Upper lobe of left lung (tissue), 6 donors: ENCODE measurements at regions not wholly inside any gene's neighbourhood (a gene's known extent, or its start where the extent isn't known, plus 50 kb on each side); places are given as distances from the start of the nearest gene placed in this dataset.

Experiments used
- ATAC-seq, 2 donors: fragments of 200-7000 bp; cut with Tn5 transposase; one replicate each; pipeline ENCODE4 v1.9.1; 2022; ENCODE audit warnings: mild to moderate bottlenecking in 2 of 2, moderate library complexity in 2 of 2; ENCODE audit not compliant: low FRiP score in 2 of 2
- DNase-seq, 2 donors: peaks; one replicate each; pipeline ENCODE4 v3.0.0-alpha.2; 2019 to 2020
- H3K27ac ChIP-seq, 4 donors: fragments of 200-600 bp; sonication (generic); one replicate each; pipeline ENCODE4 v1.5.1; 2016 to 2019
- H3K27me3 ChIP-seq, 4 donors: fragments of 200-600 bp; sonication (generic); one replicate each; pipeline ENCODE4 v1.5.1; 2017 to 2019
- H3K36me3 ChIP-seq, 4 donors: fragments of 200-600 bp; sonication (generic); one replicate each; pipeline ENCODE4 v1.5.1; 2016 to 2019
- H3K4me1 ChIP-seq, 4 donors: fragments of 200-600 bp; sonication (generic); one replicate each; pipeline ENCODE4 v1.5.1; 2018 to 2019
- H3K4me3 ChIP-seq, 4 donors: fragments of 200-600 bp; sonication (generic); one replicate each; pipeline ENCODE4 v1.5.1; 2017 to 2019; ENCODE audit warnings: mild to moderate bottlenecking in 2 of 4, moderate library complexity in 1 of 4
- H3K9me3 ChIP-seq, 4 donors: fragments of 200-600 bp; sonication (generic); one replicate each; pipeline ENCODE4 v1.5.1; 2018 to 2019
- CTCF ChIP-seq, 6 experiments: fragments of 450-650 bp in 4 of 6; fragments of 200-600 bp in 2 of 6; sonication (generic) in 2 of 6; IDR thresholded peaks; one replicate each; pipeline ENCODE4 v1.5.1; 2016 to 2019; ENCODE audit warnings: antibody characterized with exemption in 6 of 6
- EP300 ChIP-seq, 4 donors: sonication (generic); formaldehyde crosslinking; IDR thresholded peaks; one replicate each; pipeline ENCODE4 v1.5.1; 2017; ENCODE audit warnings: antibody characterized with exemption in 4 of 4, control low read depth in 2 of 4
- POLR2A ChIP-seq, 4 donors: fragments of 450-650 bp; IDR thresholded peaks; one replicate each; pipeline ENCODE4 v1.5.1; 2016 to 2017; ENCODE audit warnings: antibody characterized with exemption in 4 of 4, mild to moderate bottlenecking in 2 of 4
- POLR2AphosphoS5 ChIP-seq, 2 donors: sonication (generic); formaldehyde crosslinking; IDR thresholded peaks; one replicate each; pipeline ENCODE4 v1.5.1; 2017; ENCODE audit warnings: antibody characterized with exemption in 2 of 2
- WGBS, 2 donors: methylation state at CpG; one replicate each; pipeline ENCODE4 v1.1.5; 2017 to 2018; 5-methylcytosine and 5-hydroxymethylcytosine counted together
- donor health status: DM: no; HTN: no; CAD: no; lungs with moderate emphysema.
- donor health status: DM: no; HTN: yes; CAD: no; lungs with severe emphysema.

DNA sequence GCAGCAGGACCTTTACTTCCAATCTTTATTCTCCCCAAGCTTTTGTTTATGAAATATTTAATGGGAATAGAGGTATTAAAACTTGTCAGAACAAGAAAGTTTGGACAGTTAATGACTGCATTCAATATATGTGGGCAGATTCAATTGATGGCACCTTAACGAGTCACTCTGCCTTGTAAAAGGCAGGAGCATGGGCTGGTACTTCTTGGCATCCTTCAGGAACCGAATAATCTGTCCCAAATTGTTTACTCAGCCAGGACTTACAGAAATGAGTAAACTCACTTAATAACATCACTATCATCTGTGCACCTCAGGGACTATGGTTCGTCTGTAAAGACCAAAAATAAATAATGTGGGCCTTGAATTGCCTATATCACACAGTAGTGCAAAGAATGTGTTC, 1280.3 kb upstream of the TMEFF2 start:
- no peaks in the 10 kb centered on the region for H3K36me3 ChIP-seq
- ATAC-seq (no peak), DNase-seq (no peak)
- no peaks in the 10 kb centered on the region for H3K9me3 ChIP-seq
- H3K27ac ChIP-seq: no peak overlapping the region
- WGBS, 2 donors: 72 to 74% methylated on average over 3 of the region's 3 CpGs
- no peaks in the 10 kb centered on the region for H3K4me1 ChIP-seq
- TF ChIP-seq POLR2AphosphoS5 (IDR thresholded peaks at IDR 0.05) (no peak), EP300 (IDR thresholded peaks at IDR 0.05) (no peak), CTCF (IDR thresholded peaks at IDR 0.05) (no peak), POLR2A (IDR thresholded peaks at IDR 0.05) (no peak)
- no peak overlapping the region for H3K4me3 ChIP-seq
- no peaks in the 10 kb centered on the region for H3K27me3 ChIP-seq

GRCh38 chr2:193469251-193469650, 1274.5 kb upstream of the TMEFF2 start:
- no peak for ATAC-seq
- TF ChIP-seq POLR2AphosphoS5 (IDR thresholded peaks at IDR 0.05) (no peak), CTCF (IDR thresholded peaks at IDR 0.05) (no peak)
- DNase-seq: no peak
- H3K9me3 ChIP-seq: no peaks in the 10 kb centered on the region
- no peak overlapping the region for H3K27ac ChIP-seq
- H3K4me1 ChIP-seq: no peaks in the 10 kb centered on the region
- H3K4me3 ChIP-seq: no peak overlapping the region
- H3K27me3 ChIP-seq: no peaks in the 10 kb centered on the region
- no peaks in the 10 kb centered on the region for H3K36me3 ChIP-seq
- WGBS, 2 donors: 64 to 71% methylated on average over 3 of the region's 3 CpGs

DNA sequence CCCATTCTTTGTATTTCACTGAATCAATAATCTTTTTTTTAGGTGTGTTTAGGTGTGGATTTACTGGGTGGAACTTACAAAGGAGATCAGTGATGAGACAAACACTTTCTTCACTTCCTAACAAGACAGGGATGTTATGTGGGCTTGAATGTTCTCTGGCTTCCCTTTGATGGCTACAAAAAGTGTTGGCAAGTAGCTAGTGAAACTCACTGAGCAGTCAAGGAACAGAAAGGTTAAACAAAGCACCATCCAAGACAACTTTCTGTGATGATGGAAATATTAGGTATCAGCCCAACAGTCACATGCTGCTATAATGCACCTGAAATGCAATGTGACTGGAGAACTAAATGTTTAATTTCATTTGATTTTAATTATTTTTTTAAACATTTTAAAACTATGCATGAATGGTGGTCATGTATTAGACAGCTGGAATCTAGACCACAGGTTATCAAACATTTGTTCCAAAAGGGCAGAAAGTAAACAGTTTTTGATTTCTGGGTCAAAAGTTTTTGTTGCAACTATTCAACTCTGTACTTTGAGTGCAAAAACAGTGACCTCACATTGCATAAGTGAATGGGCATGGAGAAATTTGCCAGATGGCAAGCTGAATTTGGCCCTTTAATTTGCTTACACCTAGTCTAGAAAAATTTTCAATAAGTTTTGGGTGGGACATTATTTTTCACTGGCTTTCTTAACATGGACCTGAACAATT, 1272.7 kb upstream of the TMEFF2 start:
- no peak for ATAC-seq
- TF ChIP-seq POLR2A (IDR thresholded peaks at IDR 0.05) (no peak), CTCF (IDR thresholded peaks at IDR 0.05) (no peak), EP300 (IDR thresholded peaks at IDR 0.05) (no peak), POLR2AphosphoS5 (IDR thresholded peaks at IDR 0.05) (no peak)
- no peaks in the 10 kb centered on the region for H3K9me3 ChIP-seq
- no peak overlapping the region for H3K4me3 ChIP-seq
- H3K36me3 ChIP-seq: no peaks in the 10 kb centered on the region
- DNase-seq: no peak
- H3K4me1 ChIP-seq: no peaks in the 10 kb centered on the region
- H3K27me3 ChIP-seq: no peaks in the 10 kb centered on the region
- no peak overlapping the region for H3K27ac ChIP-seq

GRCh38 chr2:193463011-193463410, 1268.3 kb upstream of the TMEFF2 start:
- no peak for TF ChIP-seq CTCF (IDR thresholded peaks at IDR 0.05)
- TF ChIP-seq POLR2AphosphoS5 (IDR thresholded peaks at IDR 0.05): no peak
- TF ChIP-seq POLR2A (IDR thresholded peaks at IDR 0.05): no peak
- no peak for TF ChIP-seq EP300 (IDR thresholded peaks at IDR 0.05)
- Histone ChIP-seq H3K27me3 (no peaks in the 10 kb centered on the region), H3K4me3 (no peak overlapping the region), H3K9me3 (no peaks in the 10 kb centered on the region), H3K4me1 (no peaks in the 10 kb centered on the region), H3K36me3 (no peaks in the 10 kb centered on the region), H3K27ac (no peak overlapping the region)
- ATAC-seq: no peak
- no peak for DNase-seq
- WGBS, 2 donors: 87 to 94% methylated on average over 3 of the region's 3 CpGs

GRCh38 chr2:193462411-193462810, 1267.7 kb upstream of the TMEFF2 start:
- 79 to 80% methylated on average over 2 of the region's 2 CpGs for WGBS, 2 donors
- no peak overlapping the region for H3K27ac ChIP-seq
- H3K9me3 ChIP-seq: no peaks in the 10 kb centered on the region
- H3K27me3 ChIP-seq: no peaks in the 10 kb centered on the region
- no peak for TF ChIP-seq CTCF (IDR thresholded peaks at IDR 0.05)
- no peak for TF ChIP-seq POLR2AphosphoS5 (IDR thresholded peaks at IDR 0.05)
- TF ChIP-seq POLR2A (IDR thresholded peaks at IDR 0.05): no peak
- TF ChIP-seq EP300 (IDR thresholded peaks at IDR 0.05): no peak
- H3K36me3 ChIP-seq: no peaks in the 10 kb centered on the region
- no peak for DNase-seq
- no peak overlapping the region for H3K4me3 ChIP-seq
- ATAC-seq: no peak
- H3K4me1 ChIP-seq: no peaks in the 10 kb centered on the region
